Heart right ventricle (tissue), 16 donors: ENCODE measurements at regions not wholly inside any gene's neighbourhood (a gene's known extent, or its start where the extent isn't known, plus 50 kb on each side); places are given as distances from the start of the nearest gene placed in this dataset.

Experiments used
- ATAC-seq, 8 donors: fragments of 200-7000 bp; cut with Tn5 transposase; one replicate each; pipeline ENCODE4 v1.9.1; 2020; ENCODE audit warnings: mild to moderate bottlenecking in 8 of 8, moderate library complexity in 8 of 8, moderate number of reproducible peaks in 1 of 8
- DNase-seq, 2 donors: peaks; one replicate each; pipeline ENCODE4 v3.0.0-alpha.2; 2020
- H3K27ac ChIP-seq, 10 donors: fragments of 200-600 bp; sonication (generic) in 2 of 10; one replicate each; pipeline versions ENCODE4 v1.5.0 to v1.8.0; 2020 to 2022; ENCODE audit warnings: mild to moderate bottlenecking in 3 of 10
- H3K27me3 ChIP-seq, 7 donors: fragments of 200-600 bp; one replicate each; pipeline ENCODE4 v1.8.0; 2021 to 2022; ENCODE audit warnings: mild to moderate bottlenecking in 2 of 7
- H3K36me3 ChIP-seq, 9 donors: fragments of 200-600 bp; sonication (generic) in 1 of 9; one replicate each; pipeline versions ENCODE4 v1.5.0 to v1.8.0; 2020 to 2022; ENCODE audit warnings: mild to moderate bottlenecking in 2 of 9
- H3K4me1 ChIP-seq, 9 donors: fragments of 200-600 bp; sonication (generic) in 1 of 9; one replicate each; pipeline versions ENCODE4 v1.5.0 to v1.8.0; 2020 to 2022; ENCODE audit warnings: mild to moderate bottlenecking in 4 of 9
- H3K4me3 ChIP-seq, 10 donors: fragments of 200-600 bp; sonication (generic) in 2 of 10; one replicate each; pipeline versions ENCODE4 v1.5.0 to v1.8.0; 2020 to 2022; ENCODE audit warnings: mild to moderate bottlenecking in 7 of 10, moderate library complexity in 2 of 10
- H3K9me3 ChIP-seq, 11 donors: fragments of 200-600 bp in 10 of 11; sonication (generic) in 2 of 11; one replicate each; pipeline versions ENCODE4 v1.5.0 to v1.8.0; 2013 to 2022; ENCODE audit warnings: mild to moderate bottlenecking in 2 of 11, control low read depth in 1 of 11, moderate library complexity in 1 of 11
- CTCF ChIP-seq, 9 donors: fragments of 200-600 bp; sonication (generic) in 2 of 9; IDR thresholded peaks; one replicate each; pipeline versions ENCODE4 v1.5.0 to v1.8.0; 2021 to 2022; ENCODE audit warnings: antibody characterized with exemption in 9 of 9, mild to moderate bottlenecking in 5 of 9, moderate library complexity in 1 of 9
- WGBS, 2 donors: extraction: QIAGEN DNeasy Blood & Tissue Kit; methylation state at CpG; one replicate each; pipeline ENCODE4 v1.1.7; 2013; ENCODE audit warnings: inconsistent platforms in 1 of 2; 5-methylcytosine and 5-hydroxymethylcytosine counted together
- intact Hi-C, 10 donors: fragments of 100-400 bp; cut with DNase I; formaldehyde crosslinking; loops; one replicate each; pipeline versions ENCODE4 v1.11.1 to v1.14.2; 2022
- donor health status: Arrhythmogenic right ventricular cardiomyopathy.
- donor health status: ischemic (EF 13 %, LVEDD 7.1; RV severe dilation, severe dysfunction).
- donor health status: healthy with polysubstance abuse.
- donor health status: DM: no; HTN: yes; CAD: no.
- donor health status: DM: no; HTN: no; CAD: no.
- donor health status: ischemic (EF 25% LVEDD 6.9; RV normal size, moderate dysfunction).
- donor health status: ischemic (EF 25% LVEDD 5.7; RV mildly dilated, moderate dysfunction).
- donor health status: healthy.
- donor health status: DM: yes; HTN: yes; CAD: no.
- donor health status: Ischemic cardiomyopathy.
- donor health status: ischemic (EF 35%, LVEDD 5.7; RV mildly dilated, moderate dysfunction).
- donor health status: nonischemic (EF 11% LVEDD 7.7; RV severe dilation, severe dysfunction).
- donor health status: DM: yes; HTN: yes; CAD: no.
- donor health status: PGD.
- donor health status: ischemic (EF 29% LVEDD 5.4; RV normal size, mild dysfunction).
- donor health status: nonischemic (EF 23%, LVEDD 6.1; RV moderate dilation, normal function).

GRCh38 chr2:9101763-9102425, 98.4 kb upstream of the MBOAT2 start:
- H3K4me3 ChIP-seq, result no peak overlapping the region
- no peaks in the 10 kb centered on the region for H3K9me3 ChIP-seq
- no peak for TF ChIP-seq CTCF (IDR thresholded peaks at IDR 0.05)
- 79 to 92% methylated on average over 11 of the region's 11 CpGs for WGBS, 2 donors
- H3K27ac ChIP-seq, result no peak overlapping the region
- H3K36me3 ChIP-seq, result no peaks in the 10 kb centered on the region
- DNase-seq (no peak), ATAC-seq (no peak)
- H3K27me3 ChIP-seq, result no peaks in the 10 kb centered on the region
- intact Hi-C loops, result no loop called here
- H3K4me1 ChIP-seq, result peaks cover 0 to 21% (median 5%) of the 10 kb centered on the region in 9 donors

GRCh38 chr2:9100080-9100876, 96.8 kb upstream of the MBOAT2 start:
- Histone ChIP-seq H3K4me1 (peaks cover 2 to 25% (median 15%) of the 10 kb centered on the region in 9 donors), H3K9me3 (no peaks in the 10 kb centered on the region), H3K36me3 (no peaks in the 10 kb centered on the region), H3K4me3 (no peak overlapping the region), H3K27ac (no peak overlapping the region), H3K27me3 (no peaks in the 10 kb centered on the region)
- WGBS, 2 donors, result 94 to 96% methylated on average over 10 of the region's 10 CpGs
- ATAC-seq (no peak), DNase-seq (no peak)
- TF ChIP-seq CTCF (IDR thresholded peaks at IDR 0.05), result no peak
- intact Hi-C loops, result no loop called here

- ATAC-seq (no peak), DNase-seq (no peak)
- no peaks in the 10 kb centered on the region for H3K9me3 ChIP-seq
- TF ChIP-seq CTCF (IDR thresholded peaks at IDR 0.05), result no peak
- H3K36me3 ChIP-seq, result no peaks in the 10 kb centered on the region
- no peak overlapping the region for H3K27ac ChIP-seq
- intact Hi-C loops, result loop anchor here in 2 of 10 donors (10.0 kb wide), 2 partner anchors 95 to 225 kb away; partner anchors contain the start of gene MBOAT2 (in 1 of the 2)
- no peaks in the 10 kb centered on the region for H3K27me3 ChIP-seq
- H3K4me3 ChIP-seq, result no peak overlapping the region
- 79% methylated on average over 9 of the region's 9 CpGs for WGBS, 2 donors
- H3K4me1 ChIP-seq, result peaks cover 2 to 30% (median 17%) of the 10 kb centered on the region in 9 donors
Observed at GRCh38 chr2:9099341-9099751, 95.9 kb upstream of the MBOAT2 start.

GRCh38 chr2:9097892-9098291, 94.4 kb upstream of the MBOAT2 start:
- Histone ChIP-seq H3K4me3 (no peak overlapping the region), H3K4me1 (peaks cover 2 to 30% (median 17%) of the 10 kb centered on the region in 9 donors), H3K9me3 (no peaks in the 10 kb centered on the region), H3K27ac (no peak overlapping the region), H3K27me3 (no peaks in the 10 kb centered on the region), H3K36me3 (no peaks in the 10 kb centered on the region)
- TF ChIP-seq CTCF (IDR thresholded peaks at IDR 0.05), result no peak
- DNase-seq (no peak), ATAC-seq (no peak)
- intact Hi-C loops, result loop anchor here in 2 of 10 donors (10.0 kb wide), 2 partner anchors 93 to 223 kb away; partner anchors contain the start of gene MBOAT2 (in 1 of the 2)
- WGBS, 2 donors, result 94% methylated on average over 7 of the region's 7 CpGs
